Aorta (tissue), 5 donors: ENCODE measurements at regions not wholly inside any gene's neighbourhood (a gene's known extent, or its start where the extent isn't known, plus 50 kb on each side); places are given as distances from the start of the nearest gene placed in this dataset.

Source experiments
- ATAC-seq: fragments of 200-7000 bp; cut with Tn5 transposase; one replicate; pipeline ENCODE4 v1.9.1; 2022; ENCODE audit warnings: moderate library complexity; ENCODE audit not compliant: low FRiP score
- DNase-seq, 2 donors: peaks; one replicate each; pipeline ENCODE4 v3.0.0-alpha.2; 2020
- H3K27ac ChIP-seq, 2 donors: one replicate each; pipeline ENCODE4 v1.5.1; 2013; ENCODE audit warnings: low read length in 2 of 2, mild to moderate bottlenecking in 2 of 2, moderate library complexity in 2 of 2, control low read depth in 1 of 2, inconsistent platforms in 1 of 2, low read depth in 1 of 2
- H3K27me3 ChIP-seq, 2 donors: one replicate each; pipeline ENCODE4 v1.6.1; 2013; ENCODE audit warnings: control low read depth in 1 of 2, low read length in 1 of 2, mild to moderate bottlenecking in 1 of 2, moderate library complexity in 1 of 2; ENCODE audit not compliant: insufficient read depth in 2 of 2, control insufficient read depth in 1 of 2
- H3K36me3 ChIP-seq, 2 donors: one replicate each; pipeline ENCODE4 v1.6.1; 2013; ENCODE audit warnings: control low read depth in 1 of 2, low read length in 1 of 2, mild to moderate bottlenecking in 1 of 2; ENCODE audit not compliant: insufficient read depth in 2 of 2, control insufficient read depth in 1 of 2
- H3K4me1 ChIP-seq, 2 donors: one replicate each; pipeline ENCODE4 v1.6.1; 2013; ENCODE audit warnings: low read length in 2 of 2, control low read depth in 1 of 2, mild to moderate bottlenecking in 1 of 2, moderate library complexity in 1 of 2; ENCODE audit not compliant: insufficient read depth in 2 of 2, control insufficient read depth in 1 of 2
- H3K4me3 ChIP-seq, 2 donors: one replicate each; pipeline ENCODE4 v1.5.1; 2013; ENCODE audit warnings: low read length in 2 of 2, control low read depth in 1 of 2, mild to moderate bottlenecking in 1 of 2
- H3K9me3 ChIP-seq: one replicate; pipeline ENCODE4 v1.6.1; 2013; ENCODE audit warnings: mild to moderate bottlenecking, low read length; ENCODE audit not compliant: control insufficient read depth
- WGBS, 2 donors: extraction: QIAGEN DNeasy Blood & Tissue Kit; methylation state at CpG; one replicate each; pipeline ENCODE4 v1.1.7; 2013; 5-methylcytosine and 5-hydroxymethylcytosine counted together
- intact Hi-C, 2 donors: fragments of 100-400 bp; cut with DNase I; formaldehyde crosslinking; loops; one replicate each; pipeline versions ENCODE4 v1.14.2 to v1.15.0; 2022
- donor health status: healthy with polysubstance abuse.
- donor health status: Bipolar disorder and iron deficiency.
- donor health status: DM: no; HTN: no; CAD: no.
- donor health status: DM: no; HTN: no; CAD: no.
- donor health status: DM: yes; HTN: yes; CAD: no.

GRCh38 chr5:52655163-52655562, 132.6 kb upstream of the ITGA1 start:
- intact Hi-C loops: loop anchor here (5.0 kb wide), 2 partner anchors 1693 to 1698 kb away; no protein-coding TSS in a partner anchor
- 30 to 37% methylated on average over 1 of the region's 1 CpG for WGBS, 2 donors
- no peaks in the 10 kb centered on the region for H3K4me1 ChIP-seq
- no peak for ATAC-seq
- H3K4me3 ChIP-seq: no peak overlapping the region
- DNase-seq: no peak
- no peaks in the 10 kb centered on the region for H3K27me3 ChIP-seq
- H3K9me3 ChIP-seq: no peaks in the 10 kb centered on the region
- H3K36me3 ChIP-seq: no peaks in the 10 kb centered on the region
- H3K27ac ChIP-seq: no peak overlapping the region

DNA sequence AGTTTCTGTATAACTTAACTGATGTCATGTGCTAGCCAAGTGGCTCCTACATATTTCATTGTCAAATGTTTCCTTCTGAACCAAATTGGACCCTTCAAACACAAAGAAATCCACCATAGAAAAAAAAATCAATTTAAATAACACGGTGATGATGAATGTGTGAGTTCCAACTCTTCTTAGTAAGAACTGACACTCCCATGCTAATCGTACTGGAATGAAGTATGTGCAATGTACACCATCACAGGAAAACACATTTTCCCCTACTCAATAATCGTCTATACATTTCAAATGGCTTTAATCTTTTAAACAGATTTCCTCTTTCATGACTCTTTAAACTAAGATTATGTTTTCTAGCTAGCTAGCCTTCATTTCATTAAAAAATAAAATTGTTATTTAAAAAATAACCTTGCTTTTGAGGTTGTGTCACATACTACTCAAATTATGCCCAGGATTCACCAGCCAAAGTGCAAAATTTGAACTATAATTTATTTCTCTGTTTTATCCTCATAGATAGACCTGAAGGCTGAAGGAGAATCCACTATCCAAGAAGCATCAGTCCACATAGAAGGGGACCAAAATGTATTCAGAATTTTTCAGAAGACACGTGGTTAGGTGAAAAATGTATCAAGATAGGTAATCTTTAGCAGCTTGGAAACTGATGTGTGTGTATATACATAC, 131.0 kb upstream of the ITGA1 start:
- no peaks in the 10 kb centered on the region for H3K4me1 ChIP-seq
- WGBS, 2 donors: 50 to 51% methylated on average over 4 of the region's 4 CpGs
- H3K4me3 ChIP-seq: no peak overlapping the region
- intact Hi-C loops: loop anchor here (5.0 kb wide), 2 partner anchors 1694 to 1699 kb away; no protein-coding TSS in a partner anchor
- ATAC-seq (no peak), DNase-seq (no peak)
- H3K36me3 ChIP-seq: no peaks in the 10 kb centered on the region
- no peaks in the 10 kb centered on the region for H3K27me3 ChIP-seq
- no peak overlapping the region for H3K27ac ChIP-seq
- no peaks in the 10 kb centered on the region for H3K9me3 ChIP-seq

DNA sequence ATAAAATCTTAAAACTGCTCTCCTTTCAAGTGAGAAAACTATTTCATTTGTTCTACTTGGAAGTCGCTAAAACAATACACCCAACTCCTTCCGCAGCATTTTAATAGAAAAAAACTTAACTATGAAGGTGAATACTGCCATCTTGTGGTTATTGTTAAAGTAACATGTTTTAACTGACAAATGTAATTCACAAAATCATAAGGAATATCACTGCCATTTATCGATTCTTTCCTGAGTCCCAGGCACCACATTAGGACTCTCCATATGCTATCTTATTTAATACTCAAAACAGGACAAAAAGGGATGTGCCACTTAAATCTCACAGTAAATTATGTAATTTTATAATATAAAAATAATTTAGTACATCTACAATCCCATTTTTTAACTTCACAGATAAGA, 130.5 kb upstream of the ITGA1 start:
- no peak overlapping the region for H3K4me3 ChIP-seq
- ATAC-seq: peak; percentile 60
- no peak overlapping the region for H3K27ac ChIP-seq
- no peaks in the 10 kb centered on the region for H3K36me3 ChIP-seq
- intact Hi-C loops: loop anchor here (5.0 kb wide), 2 partner anchors 1695 to 1700 kb away; no protein-coding TSS in a partner anchor
- H3K9me3 ChIP-seq: no peaks in the 10 kb centered on the region
- DNase-seq: no peak
- no peaks in the 10 kb centered on the region for H3K27me3 ChIP-seq
- no peaks in the 10 kb centered on the region for H3K4me1 ChIP-seq
- 0 to 4% methylated on average over 3 of the region's 3 CpGs for WGBS, 2 donors

GRCh38 chr5:52658246-52658645, 129.5 kb upstream of the ITGA1 start:
- no peak for DNase-seq
- H3K36me3 ChIP-seq: no peaks in the 10 kb centered on the region
- no peaks in the 10 kb centered on the region for H3K27me3 ChIP-seq
- no peak for ATAC-seq
- H3K4me1 ChIP-seq: no peaks in the 10 kb centered on the region
- intact Hi-C loops: loop anchor here (5.0 kb wide), 2 partner anchors 1696 to 1701 kb away; no protein-coding TSS in a partner anchor
- no peaks in the 10 kb centered on the region for H3K9me3 ChIP-seq
- H3K27ac ChIP-seq: no peak overlapping the region
- 90 to 95% methylated on average over 2 of the region's 2 CpGs for WGBS, 2 donors
- H3K4me3 ChIP-seq: no peak overlapping the region

GRCh38 chr5:52660621-52661020, 127.1 kb upstream of the ITGA1 start:
- no peak overlapping the region for H3K4me3 ChIP-seq
- WGBS, 2 donors: 95 to 100% methylated on average over 1 of the region's 1 CpG
- no peaks in the 10 kb centered on the region for H3K4me1 ChIP-seq
- no peaks in the 10 kb centered on the region for H3K9me3 ChIP-seq
- H3K36me3 ChIP-seq: no peaks in the 10 kb centered on the region
- DNase-seq: no peak
- intact Hi-C loops: loop anchor here (10.0 kb wide), 2 partner anchors 264 to 444 kb away; partner anchors contain the start of gene MOCS2 (in 1 of the 2)
- H3K27ac ChIP-seq: no peak overlapping the region
- H3K27me3 ChIP-seq: no peaks in the 10 kb centered on the region
- ATAC-seq: no peak

DNA sequence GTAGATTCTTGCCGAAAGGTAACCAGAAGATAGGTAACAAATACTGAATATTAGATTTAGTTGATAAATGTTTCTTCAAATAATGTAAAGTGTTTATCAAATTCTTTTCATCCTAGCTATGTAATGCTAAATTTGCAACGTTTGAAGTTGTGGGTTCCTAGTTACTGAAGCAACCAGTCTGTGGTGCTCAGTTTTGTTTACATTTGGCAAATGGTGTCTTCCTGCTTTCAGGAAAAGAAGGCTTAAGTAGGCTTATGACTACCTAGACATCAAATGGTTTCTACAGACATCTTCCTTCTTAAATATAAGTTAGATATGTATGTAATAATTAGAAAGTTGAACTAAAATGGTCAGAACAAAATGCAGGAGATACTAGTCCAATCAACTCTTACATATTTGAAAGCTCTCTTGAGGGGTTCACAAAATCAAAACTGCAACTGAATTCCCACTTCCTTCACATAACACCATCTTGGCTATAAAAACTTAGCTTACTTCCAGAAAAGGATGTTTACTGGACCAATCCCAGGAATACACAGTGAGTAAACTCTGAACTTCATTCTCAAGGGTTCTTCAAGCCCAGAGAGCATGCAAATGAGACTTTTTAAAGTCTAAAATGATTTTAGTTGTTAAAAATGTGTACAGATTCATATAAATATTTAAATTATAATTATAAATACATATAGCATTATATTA, 125.7 kb upstream of the ITGA1 start:
- ATAC-seq (no peak), DNase-seq (no peak)
- no peak overlapping the region for H3K4me3 ChIP-seq
- WGBS, 2 donors: 57 to 61% methylated on average over 2 of the region's 2 CpGs
- no peaks in the 10 kb centered on the region for H3K36me3 ChIP-seq
- H3K27me3 ChIP-seq: no peaks in the 10 kb centered on the region
- H3K4me1 ChIP-seq: no peaks in the 10 kb centered on the region
- intact Hi-C loops: loop anchor here (10.0 kb wide), 2 partner anchors 263 to 443 kb away; partner anchors contain the start of gene MOCS2 (in 1 of the 2)
- H3K27ac ChIP-seq: no peak overlapping the region
- H3K9me3 ChIP-seq: no peaks in the 10 kb centered on the region

GRCh38 chr5:52665559-52665958, 122.2 kb upstream of the ITGA1 start:
- Histone ChIP-seq H3K27me3 (no peaks in the 10 kb centered on the region), H3K4me1 (no peaks in the 10 kb centered on the region), H3K36me3 (no peaks in the 10 kb centered on the region), H3K27ac (no peak overlapping the region), H3K9me3 (no peaks in the 10 kb centered on the region), H3K4me3 (no peak overlapping the region)
- WGBS, 2 donors: 2 to 13% methylated on average over 2 of the region's 2 CpGs
- DNase-seq: no peak
- no peak for ATAC-seq
- intact Hi-C loops: loop anchor here (10.0 kb wide), 2 partner anchors 259 to 439 kb away; partner anchors contain the start of gene MOCS2 (in 1 of the 2)

- H3K36me3 ChIP-seq: no peaks in the 10 kb centered on the region
- ATAC-seq: no peak
- no peaks in the 10 kb centered on the region for H3K9me3 ChIP-seq
- no peak overlapping the region for H3K27ac ChIP-seq
- WGBS, 2 donors: 96 to 97% methylated on average over 3 of the region's 3 CpGs
- intact Hi-C loops: loop anchor here (10.0 kb wide), 2 partner anchors 257 to 437 kb away; partner anchors contain the start of gene MOCS2 (in 1 of the 2)
- no peaks in the 10 kb centered on the region for H3K27me3 ChIP-seq
- H3K4me3 ChIP-seq: no peak overlapping the region
- no peak for DNase-seq
- no peaks in the 10 kb centered on the region for H3K4me1 ChIP-seq
These were observed 119.6 kb upstream of the ITGA1 start for GRCh38 chr5:52668139-52668538.
